Adrenal gland (tissue), 5 donors: ENCODE measurements at regions not wholly inside any gene's neighbourhood (a gene's known extent, or its start where the extent isn't known, plus 50 kb on each side); places are given as distances from the start of the nearest gene placed in this dataset.

Experiments used
- POLR2A ChIP-seq, 2 donors: fragments of 450-650 bp; IDR thresholded peaks; one replicate each; pipeline ENCODE4 v1.6.1; 2017; ENCODE audit warnings: antibody characterized with exemption in 2 of 2, mild to moderate bottlenecking in 2 of 2, moderate library complexity in 1 of 2
- TF ChIP-seq, protein P1 (sequence below), 6 experiments: fragments of 450-650 bp in 4 of 6; fragments of 200-600 bp in 2 of 6; sonication (generic) in 1 of 6; IDR thresholded peaks; 1 replicate in 5 of 6; 2 replicates in 1 of 6; pipeline versions ENCODE4 v1.5.1 to v1.8.0; 2016 to 2021; ENCODE audit warnings: antibody characterized with exemption in 6 of 6, mild to moderate bottlenecking in 2 of 6, moderate library complexity in 1 of 6
- donor health status: DM: no; HTN: no; CAD: no.

DNA sequence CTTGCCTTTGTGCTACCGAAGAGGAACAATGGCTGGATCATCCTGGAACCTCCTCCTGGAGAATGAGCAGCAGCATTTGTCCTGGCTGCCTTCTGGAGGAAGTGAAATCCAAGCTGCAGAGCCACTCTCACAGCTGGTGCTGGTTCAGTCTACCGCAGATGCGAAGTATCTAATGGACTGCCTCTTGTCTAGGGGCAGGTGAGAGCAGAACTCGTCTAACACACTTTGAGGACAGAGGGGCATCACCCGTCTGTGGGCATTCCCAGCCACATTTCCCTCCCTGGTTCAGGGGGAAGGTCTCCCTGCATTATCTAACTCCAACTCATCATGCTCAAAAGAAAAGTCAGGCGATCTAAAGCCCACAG, 338.2 kb upstream of the GATB start:
- no peak for TF ChIP-seq POLR2A (IDR thresholded peaks at IDR 0.05)
- TF ChIP-seq, protein P1, sequence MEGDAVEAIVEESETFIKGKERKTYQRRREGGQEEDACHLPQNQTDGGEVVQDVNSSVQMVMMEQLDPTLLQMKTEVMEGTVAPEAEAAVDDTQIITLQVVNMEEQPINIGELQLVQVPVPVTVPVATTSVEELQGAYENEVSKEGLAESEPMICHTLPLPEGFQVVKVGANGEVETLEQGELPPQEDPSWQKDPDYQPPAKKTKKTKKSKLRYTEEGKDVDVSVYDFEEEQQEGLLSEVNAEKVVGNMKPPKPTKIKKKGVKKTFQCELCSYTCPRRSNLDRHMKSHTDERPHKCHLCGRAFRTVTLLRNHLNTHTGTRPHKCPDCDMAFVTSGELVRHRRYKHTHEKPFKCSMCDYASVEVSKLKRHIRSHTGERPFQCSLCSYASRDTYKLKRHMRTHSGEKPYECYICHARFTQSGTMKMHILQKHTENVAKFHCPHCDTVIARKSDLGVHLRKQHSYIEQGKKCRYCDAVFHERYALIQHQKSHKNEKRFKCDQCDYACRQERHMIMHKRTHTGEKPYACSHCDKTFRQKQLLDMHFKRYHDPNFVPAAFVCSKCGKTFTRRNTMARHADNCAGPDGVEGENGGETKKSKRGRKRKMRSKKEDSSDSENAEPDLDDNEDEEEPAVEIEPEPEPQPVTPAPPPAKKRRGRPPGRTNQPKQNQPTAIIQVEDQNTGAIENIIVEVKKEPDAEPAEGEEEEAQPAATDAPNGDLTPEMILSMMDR (IDR thresholded peaks at IDR 0.05): no peak
